ENCODE measurements at regions not wholly inside any gene's neighbourhood (a gene's known extent, or its start where the extent isn't known, plus 50 kb on each side); places are given as distances from the start of the nearest gene placed in this dataset.

GRCh38 chr13:59447846-59448620 is 715.7 kb downstream of the DIAPH3 start:
- Mint-ChIP-seq H3K27me3 (no peaks in the 10 kb centered on the region), H3K4me1 (no peaks in the 10 kb centered on the region), H3K4me3 (no peak overlapping the region), H3K9me3 (ENCODE audit: insufficient read depth) (no peaks in the 10 kb centered on the region), H3K27ac (no peak overlapping the region)
- CTCF ChIA-PET = no interaction called here
- POLR2A ChIA-PET = no interaction called here
- H3K9me3 ChIP-seq (ENCODE audit: control extremely low read depth in 1 of 3, control insufficient read depth in 2 of 3, insufficient read depth in 1 of 3, low read length in 2 of 3) = no peaks in the 10 kb centered on the region
- TF ChIP-seq CTCF (IDR thresholded peaks at IDR 0.05) (no peak), EZH2 (IDR thresholded peaks at IDR 0.05; ENCODE audit: borderline replicate concordance, insufficient read depth, low read depth, low read length, poor library complexity, severe bottlenecking) (no peak)
- H3K79me2 ChIP-seq (ENCODE audit: control insufficient read depth, insufficient read depth, low read length) = no peaks in the 10 kb centered on the region
- H3K27me3 ChIP-seq (replicated peaks in 1 of 4; ENCODE audit: control extremely low read depth in 1 of 4, control insufficient read depth in 3 of 4, insufficient read depth in 4 of 4, low read length in 3 of 4) = no peaks in the 10 kb centered on the region
- H3K9ac ChIP-seq (ENCODE audit: low read length) = no peak overlapping the region
- H4K20me1 ChIP-seq (ENCODE audit: control insufficient read depth, insufficient read depth, low read length, poor library complexity, severe bottlenecking) = no peaks in the 10 kb centered on the region
- no peak overlapping the region for H3K27ac ChIP-seq (ENCODE audit: low read length in 2 of 2)
- H3K36me3 ChIP-seq (replicated peaks in 1 of 2; ENCODE audit: control extremely low read depth in 1 of 2, control insufficient read depth in 1 of 2, extremely low read depth in 1 of 2, insufficient read depth in 2 of 2, low read length in 1 of 2) = no peaks in the 10 kb centered on the region
- H3K4me1 ChIP-seq (ENCODE audit: control insufficient read depth in 2 of 2, insufficient read depth in 2 of 2, low read length in 2 of 2) = no peaks in the 10 kb centered on the region
- ATAC-seq (ENCODE audit: low read depth) (no peak), DNase-seq (no peak)
- no CpG with 5 or more reads among the region's 6 CpGs for WGBS (ENCODE audit: insufficient coverage)
- H2AFZ ChIP-seq (ENCODE audit: insufficient read depth, low read depth, low read length, poor library complexity, severe bottlenecking) = no peak overlapping the region
- H3K4me2 ChIP-seq (replicated peaks; ENCODE audit: low read depth, low read length, poor library complexity, severe bottlenecking) = no peak overlapping the region
- no peak overlapping the region for H3K4me3 ChIP-seq (ENCODE audit: control extremely low read depth in 1 of 5, extremely low read depth in 1 of 5, insufficient read depth in 1 of 5, low read depth in 2 of 5, low read length in 4 of 5)
- intact Hi-C loops (cut with micrococcal nuclease) = no loop called here

GRCh38 chr13:59449750-59450149 is 714.0 kb downstream of the DIAPH3 start:
- Mint-ChIP-seq H3K4me3 (no peak overlapping the region), H3K9me3 (ENCODE audit: insufficient read depth) (no peaks in the 10 kb centered on the region), H3K4me1 (no peaks in the 10 kb centered on the region), H3K27me3 (no peaks in the 10 kb centered on the region), H3K27ac (no peak overlapping the region)
- Histone ChIP-seq H3K79me2 (ENCODE audit: control insufficient read depth, insufficient read depth, low read length) (no peaks in the 10 kb centered on the region), H3K4me1 (ENCODE audit: control insufficient read depth in 2 of 2, insufficient read depth in 2 of 2, low read length in 2 of 2) (no peaks in the 10 kb centered on the region), H3K4me3 (ENCODE audit: control extremely low read depth in 1 of 5, extremely low read depth in 1 of 5, insufficient read depth in 1 of 5, low read depth in 2 of 5, low read length in 4 of 5) (no peak overlapping the region), H2AFZ (ENCODE audit: insufficient read depth, low read depth, low read length, poor library complexity, severe bottlenecking) (no peak overlapping the region), H3K27me3 (replicated peaks in 1 of 4; ENCODE audit: control extremely low read depth in 1 of 4, control insufficient read depth in 3 of 4, insufficient read depth in 4 of 4, low read length in 3 of 4) (no peaks in the 10 kb centered on the region), H3K36me3 (replicated peaks in 1 of 2; ENCODE audit: control extremely low read depth in 1 of 2, control insufficient read depth in 1 of 2, extremely low read depth in 1 of 2, insufficient read depth in 2 of 2, low read length in 1 of 2) (no peaks in the 10 kb centered on the region), H3K9ac (ENCODE audit: low read length) (no peak overlapping the region), H3K27ac (ENCODE audit: low read length in 2 of 2) (no peak overlapping the region), H3K4me2 (replicated peaks; ENCODE audit: low read depth, low read length, poor library complexity, severe bottlenecking) (no peak overlapping the region), H4K20me1 (ENCODE audit: control insufficient read depth, insufficient read depth, low read length, poor library complexity, severe bottlenecking) (no peaks in the 10 kb centered on the region), H3K9me3 (ENCODE audit: control extremely low read depth in 1 of 3, control insufficient read depth in 2 of 3, insufficient read depth in 1 of 3, low read length in 2 of 3) (no peaks in the 10 kb centered on the region)
- ATAC-seq (ENCODE audit: low read depth) = no peak
- TF ChIP-seq CTCF (IDR thresholded peaks at IDR 0.05) (no peak), EZH2 (IDR thresholded peaks at IDR 0.05; ENCODE audit: borderline replicate concordance, insufficient read depth, low read depth, low read length, poor library complexity, severe bottlenecking) (no peak)
- intact Hi-C loops (cut with micrococcal nuclease) = no loop called here
- no CpG with 5 or more reads among the region's 4 CpGs for WGBS (ENCODE audit: insufficient coverage)
- no peak for DNase-seq
- ChIA-PET CTCF (no interaction called here), POLR2A (no interaction called here)
